Epithelial cell of prostate (primary cell): ENCODE measurements at regions not wholly inside any gene's neighbourhood (a gene's known extent, or its start where the extent isn't known, plus 50 kb on each side); places are given as distances from the start of the nearest gene placed in this dataset.

Experiments
- DNase-seq: peaks from one replicate; pipeline ENCODE4 v3.0.0-alpha.2; 2011; ENCODE audit warnings: low read depth, low spot score
- H3K27ac ChIP-seq: fragments of 450-650 bp; 2 replicates; pipeline ENCODE4 v1.5.1; 2017; ENCODE audit warnings: mild to moderate bottlenecking

DNA sequence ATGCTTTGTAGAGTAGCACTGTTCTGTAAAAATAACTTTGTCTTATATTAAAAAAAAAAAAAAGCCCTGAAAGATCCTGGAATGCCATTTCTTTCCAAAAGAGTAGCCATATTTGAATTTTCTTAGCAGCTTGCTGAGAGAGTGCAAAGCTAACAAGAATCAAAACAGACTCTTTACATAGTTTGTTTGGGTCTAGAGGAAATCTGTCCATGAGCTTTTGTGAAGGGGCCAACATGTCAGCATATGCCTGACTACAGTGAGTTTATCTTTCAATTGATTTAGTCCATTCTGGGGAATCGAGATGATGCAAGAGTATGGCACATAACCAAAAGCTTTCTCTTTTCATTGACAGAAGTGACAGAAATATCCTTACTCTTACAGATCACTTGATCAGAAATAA is 777.7 kb upstream of the ACVR2A start:
- no peak overlapping the region for H3K27ac ChIP-seq
- no peak for DNase-seq

GRCh38 chr2:147062073-147062472 is 782.8 kb upstream of the ACVR2A start:
- DNase-seq, result no peak
- H3K27ac ChIP-seq, result no peak overlapping the region

GRCh38 chr2:147061269-147061668 is 783.6 kb upstream of the ACVR2A start:
- H3K27ac ChIP-seq, result no peak overlapping the region

DNA sequence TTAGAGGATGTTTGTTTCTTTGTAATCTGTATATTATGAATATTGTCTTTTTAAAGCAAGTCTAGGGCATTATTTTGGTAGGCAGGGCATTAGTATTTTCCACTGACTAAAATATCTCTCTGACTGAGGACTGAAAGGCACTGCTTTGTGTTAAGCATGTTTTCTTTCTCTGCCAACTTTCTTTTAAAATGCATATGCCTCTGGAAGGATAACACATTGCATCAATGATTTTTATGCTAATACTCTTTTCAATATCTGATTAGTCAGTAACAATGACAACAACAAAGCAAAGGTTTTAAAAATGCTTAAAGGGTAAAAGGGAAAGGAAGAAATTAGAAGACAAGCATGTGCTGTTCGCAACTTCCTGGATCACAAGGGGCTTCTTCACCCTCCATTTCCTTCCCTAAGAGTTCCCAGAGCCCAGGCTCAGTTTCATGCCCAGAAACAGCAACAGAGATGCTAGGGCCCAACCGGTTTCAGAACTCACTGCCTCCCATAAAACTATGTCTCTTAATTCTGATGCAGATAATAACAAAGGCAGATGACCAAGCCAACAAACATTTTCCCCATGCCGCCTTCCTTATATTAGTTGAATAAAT is 786.8 kb upstream of the ACVR2A start:
- no peak overlapping the region for H3K27ac ChIP-seq
- DNase-seq, result no peak

More at GRCh38 chr2:147061269-147061668, 783.6 kb upstream of the ACVR2A start:
- DNase-seq, result no peak

DNA sequence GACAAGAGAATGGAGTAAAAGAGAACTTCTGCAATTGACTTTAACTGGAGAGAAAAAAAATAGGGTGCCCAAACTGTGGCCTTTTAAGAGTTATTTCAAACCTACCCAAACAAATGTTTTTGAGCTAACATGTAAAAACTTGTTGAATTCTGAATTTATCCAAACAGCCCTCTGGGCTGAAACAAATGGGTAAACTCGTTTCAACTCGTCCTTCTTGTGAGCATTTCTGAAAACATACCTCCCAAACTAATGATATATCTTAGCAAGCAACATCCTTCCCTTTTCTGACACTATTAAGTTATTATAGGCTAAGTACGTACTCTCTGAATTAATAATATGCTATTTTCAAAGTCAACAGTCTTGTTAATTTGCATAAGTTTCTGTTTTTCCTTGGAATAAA is 793.0 kb upstream of the ACVR2A start:
- DNase-seq, result no peak
- H3K27ac ChIP-seq, result peak overlapping the region; percentile 45

- no peak for DNase-seq
Observed at GRCh38 chr2:147051248-147051647, 793.6 kb upstream of the ACVR2A start.

GRCh38 chr2:147049957-147050356 is 794.9 kb upstream of the ACVR2A start:
- H3K27ac ChIP-seq, result no peak overlapping the region
- DNase-seq, result no peak

More at GRCh38 chr2:147051248-147051647, 793.6 kb upstream of the ACVR2A start:
- H3K27ac ChIP-seq, result peak overlapping the region; percentile 45

- DNase-seq, result no peak
- H3K27ac ChIP-seq, result no peak overlapping the region
Observed at GRCh38 chr2:147046473-147046872, 798.4 kb upstream of the ACVR2A start.

DNA sequence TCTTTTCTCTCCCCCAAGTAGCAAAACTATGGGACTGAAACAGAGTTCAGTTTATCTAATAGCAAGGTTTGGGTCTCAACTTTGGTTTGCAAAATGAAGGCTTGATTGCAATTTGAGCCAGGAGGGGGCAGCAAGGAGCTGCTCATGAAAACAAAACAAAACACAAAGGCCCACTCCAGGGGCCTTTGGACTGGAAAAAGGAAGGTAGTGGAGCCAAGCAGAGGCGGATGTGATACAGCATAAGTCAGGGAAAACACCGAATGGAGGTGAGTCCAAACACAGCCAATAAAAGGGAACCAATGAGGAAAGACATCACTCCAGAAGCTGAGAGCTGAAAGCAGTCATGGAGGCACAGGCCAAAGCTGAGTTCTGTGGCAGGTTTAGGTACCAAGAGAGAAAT is 799.7 kb upstream of the ACVR2A start:
- H3K27ac ChIP-seq, result no peak overlapping the region
- DNase-seq, result no peak

- DNase-seq, result no peak
- H3K27ac ChIP-seq, result no peak overlapping the region
Observed at GRCh38 chr2:147041121-147041494, 803.7 kb upstream of the ACVR2A start.

GRCh38 chr2:147040298-147041120 is 804.3 kb upstream of the ACVR2A start:
- H3K27ac ChIP-seq, result no peak overlapping the region
- DNase-seq, result no peak

DNA sequence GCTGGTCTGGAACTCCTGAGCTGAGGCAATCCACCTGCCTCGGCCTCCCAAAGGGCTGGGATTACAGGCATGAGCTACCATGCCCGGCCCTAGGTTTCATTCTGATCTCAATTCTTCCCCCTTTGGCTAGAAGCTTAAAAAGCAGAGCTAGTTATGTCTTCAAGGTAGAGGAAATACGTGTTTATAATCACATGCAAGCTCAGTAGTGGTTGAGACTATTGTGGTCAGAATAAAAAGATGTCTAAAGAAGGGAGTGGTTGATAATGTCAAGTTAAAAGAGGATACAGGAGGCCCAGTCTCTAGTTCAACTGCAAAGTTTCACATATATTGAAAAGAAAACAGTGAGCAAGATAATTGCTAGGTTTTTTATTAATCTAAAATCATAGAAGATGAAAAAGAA is 807.8 kb upstream of the ACVR2A start:
- no peak for DNase-seq
- no peak overlapping the region for H3K27ac ChIP-seq

DNA sequence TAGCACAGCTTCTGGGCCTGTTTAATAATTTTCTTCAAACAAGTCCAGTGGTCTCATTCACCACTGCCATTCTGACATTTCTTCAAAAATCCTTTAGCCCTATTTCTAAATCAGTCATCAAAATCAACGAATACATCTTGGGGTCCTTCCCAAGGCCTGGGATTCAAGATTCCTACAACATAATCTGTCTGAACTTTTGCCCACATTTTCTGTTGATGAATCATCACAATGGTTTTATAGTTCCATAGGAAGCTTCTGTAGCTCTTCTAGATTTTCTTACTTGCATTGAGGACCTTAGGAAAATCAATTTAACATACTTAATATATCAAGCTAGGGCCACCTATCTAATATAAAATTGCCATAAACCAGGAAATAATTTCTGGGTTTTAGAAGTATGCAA is 811.8 kb upstream of the ACVR2A start:
- DNase-seq, result no peak
- H3K27ac ChIP-seq, result no peak overlapping the region

DNA sequence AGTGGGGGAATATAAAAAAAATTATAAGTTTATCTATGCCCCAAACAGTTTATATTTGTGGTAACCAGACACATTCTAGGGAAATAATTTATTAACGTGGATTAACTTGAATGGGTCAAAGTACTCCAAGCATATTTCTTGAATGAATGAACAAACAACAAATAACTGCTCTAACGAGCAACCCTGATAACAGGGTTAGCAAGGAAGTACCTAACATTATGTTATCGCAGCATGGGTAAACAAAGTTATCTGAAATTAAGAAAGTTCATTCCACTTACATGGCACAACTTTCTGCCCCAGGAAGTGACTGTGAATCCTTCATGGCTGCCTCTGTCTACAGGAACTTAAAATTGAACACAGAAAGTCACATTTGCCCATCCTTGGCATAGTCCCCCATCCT is 812.9 kb upstream of the ACVR2A start:
- no peak for DNase-seq
- H3K27ac ChIP-seq, result no peak overlapping the region

GRCh38 chr2:147030966-147031720 is 813.7 kb upstream of the ACVR2A start:
- no peak for DNase-seq

DNA sequence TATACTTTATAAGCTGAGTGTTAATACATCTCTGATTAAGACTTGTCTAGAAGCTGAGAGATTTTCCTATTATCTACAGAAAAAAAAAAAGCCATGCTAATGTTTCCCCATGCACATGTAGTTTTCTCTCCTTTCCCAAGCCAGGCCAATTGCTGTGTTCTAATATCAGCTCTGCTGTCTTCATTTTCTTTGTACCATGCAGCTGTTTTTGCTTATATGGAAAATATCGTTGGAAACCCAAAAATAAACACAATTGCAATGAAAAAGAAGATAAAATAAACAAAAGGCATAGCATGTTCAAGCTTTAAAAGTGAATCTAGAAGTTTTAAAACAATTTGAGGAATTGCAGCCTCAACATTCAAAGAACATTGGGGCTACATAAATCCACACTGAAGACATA is 817.4 kb upstream of the ACVR2A start:
- H3K27ac ChIP-seq, result peak overlapping the region; percentile 36
- DNase-seq, result no peak

More at GRCh38 chr2:147030966-147031720, 813.7 kb upstream of the ACVR2A start:
- H3K27ac ChIP-seq, result no peak overlapping the region

GRCh38 chr2:147026664-147027295 is 818.0 kb upstream of the ACVR2A start:
- peak overlapping the region; percentile 36 for H3K27ac ChIP-seq
- no peak for DNase-seq

GRCh38 chr2:147025646-147026585 is 818.9 kb upstream of the ACVR2A start:
- no peak for DNase-seq
- peak overlapping the region; percentile 36 for H3K27ac ChIP-seq

GRCh38 chr2:147019311-147019710 is 825.5 kb upstream of the ACVR2A start:
- no peak overlapping the region for H3K27ac ChIP-seq
- no peak for DNase-seq
